ENCODE measurements at regions not wholly inside any gene's neighbourhood (a gene's known extent, or its start where the extent isn't known, plus 50 kb on each side); places are given as distances from the start of the nearest gene placed in this dataset.

GRCh38 chr2:42871372-42871771 lies 79.0 kb upstream of the HAAO start:
- no peak for TF ChIP-seq CTCF (conservative IDR thresholded peaks at IDR 0.05; ENCODE audit: low read length)
- no peak for TF ChIP-seq EZH2phosphoT487 (IDR thresholded peaks at IDR 0.05; ENCODE audit: borderline replicate concordance)

Data from Loucy (cell line).